HEK293 (cell line): ENCODE measurements at regions not wholly inside any gene's neighbourhood (a gene's known extent, or its start where the extent isn't known, plus 50 kb on each side); places are given as distances from the start of the nearest gene placed in this dataset.

Experiments used
- CTCF ChIA-PET: fragments of 350-600 bp; formaldehyde crosslinking; extraction: SDS; loops from one replicate; lab custom pipeline; 2021; ENCODE audit warnings: antibody characterized with exemption; lab: Yijun Ruan, JAX
- POLR2A ChIA-PET: fragments of 300-600 bp; formaldehyde crosslinking; extraction: SDS; loops from one replicate; lab custom pipeline; 2020; ENCODE audit warnings: antibody characterized with exemption, inconsistent platforms; lab: Yijun Ruan, JAX
- H3K27ac ChIP-seq: fragments of 200-500 bp; sonication (Bioruptor generic); 2 replicates; pipeline ENCODE4 v1.5.1; 2014; ENCODE audit warnings: low read depth, low read length, control low read depth, inconsistent platforms; ENCODE audit errors: extremely low read depth
- H3K36me3 ChIP-seq, 2 experiments: fragments of 200-500 bp in 1 of 2; sonication (Bioruptor generic) in 1 of 2; 1 replicate in 1 of 2; 2 replicates in 1 of 2; pipeline ENCODE4 v1.5.1; 2014 to 2017; ENCODE audit warnings: inconsistent platforms in 2 of 2, low read length in 2 of 2; ENCODE audit not compliant: control insufficient read depth in 2 of 2, insufficient read depth in 1 of 2
- H3K4me1 ChIP-seq: fragments of 200-500 bp; sonication (Bioruptor generic); 2 replicates; pipeline ENCODE4 v1.5.1; 2014; ENCODE audit warnings: mild to moderate bottlenecking, low read length, inconsistent platforms; ENCODE audit not compliant: control insufficient read depth, insufficient read depth
- H3K4me3 ChIP-seq: 2 replicates; pipeline ENCODE4 v1.5.1; 2011; ENCODE audit warnings: low read depth, mild to moderate bottlenecking, control low read depth, low read length, moderate library complexity
- H3K9me3 ChIP-seq: fragments of 200-500 bp; sonication (Bioruptor generic); 2 replicates; pipeline ENCODE4 v1.5.1; 2014; ENCODE audit warnings: low read depth, low read length, inconsistent platforms; ENCODE audit not compliant: control insufficient read depth, insufficient read depth
- GLI2 ChIP-seq: fragments of 450-650 bp; formaldehyde crosslinking; IDR thresholded peaks from 2 replicates; pipeline ENCODE4; 2017; ENCODE audit warnings: missing biosample characterization, missing genetic modification characterization, low read depth, borderline replicate concordance
- SETDB1 ChIP-seq: IDR thresholded peaks from one replicate; pipeline ENCODE4 v1.6.1; 2017; ENCODE audit warnings: mild to moderate bottlenecking, low read length, moderate library complexity, mixed read lengths; ENCODE audit not compliant: insufficient read length
- SP3 ChIP-seq: fragments of 450-650 bp; formaldehyde crosslinking; IDR thresholded peaks from 2 replicates; pipeline ENCODE4 v1.5.1; 2016; ENCODE audit warnings: missing biosample characterization, missing genetic modification characterization
- WT1 ChIP-seq: fragments of 450-650 bp; formaldehyde crosslinking; IDR thresholded peaks from 2 replicates; pipeline ENCODE4 v1.5.1; 2016; ENCODE audit warnings: missing biosample characterization, missing genetic modification characterization
- ZBTB7A ChIP-seq: fragments of 450-650 bp; formaldehyde crosslinking; IDR thresholded peaks from 2 replicates; pipeline ENCODE4 v1.5.1; 2016; ENCODE audit warnings: low read depth, missing biosample characterization, missing genetic modification characterization
- ZFHX2 ChIP-seq: fragments of 450-650 bp; formaldehyde crosslinking; conservative IDR thresholded peaks from 2 replicates; pipeline ENCODE4 v1.5.1; 2016; ENCODE audit warnings: missing biosample characterization, missing genetic modification characterization
- ZNF157 ChIP-seq: fragments of 450-650 bp; formaldehyde crosslinking; IDR thresholded peaks from 2 replicates; pipeline ENCODE4 v1.5.1; 2016; ENCODE audit warnings: missing biosample characterization, missing genetic modification characterization
- ZNF214 ChIP-seq: fragments of 450-650 bp; formaldehyde crosslinking; IDR thresholded peaks from 2 replicates; pipeline ENCODE4 v1.5.1; 2017; ENCODE audit warnings: missing biosample characterization, mild to moderate bottlenecking, missing genetic modification characterization, borderline replicate concordance
- ZNF24 ChIP-seq: fragments of 450-650 bp; formaldehyde crosslinking; IDR thresholded peaks from 2 replicates; pipeline ENCODE4 v1.5.1; 2016; ENCODE audit warnings: missing biosample characterization, missing genetic modification characterization
- ZNF302 ChIP-seq: fragments of 450-650 bp; formaldehyde crosslinking; IDR thresholded peaks from 2 replicates; pipeline ENCODE4 v1.5.1; 2016; ENCODE audit warnings: missing biosample characterization, missing genetic modification characterization, low read depth
- ZNF311 ChIP-seq: fragments of 450-650 bp; formaldehyde crosslinking; IDR thresholded peaks from 2 replicates; pipeline ENCODE4 v1.5.1; 2017; ENCODE audit warnings: missing biosample characterization, missing genetic modification characterization, borderline replicate concordance
- ZNF510 ChIP-seq: fragments of 450-650 bp; formaldehyde crosslinking; IDR thresholded peaks from 2 replicates; pipeline ENCODE4 v1.5.1; 2018; ENCODE audit warnings: mild to moderate bottlenecking, missing genetic modification characterization, missing biosample characterization; ENCODE audit not compliant: insufficient replicate concordance
- ZNF561 ChIP-seq: fragments of 450-650 bp; IDR thresholded peaks from 2 replicates; pipeline ENCODE4 v1.5.1; 2018; ENCODE audit warnings: missing biosample characterization, missing genetic modification characterization, borderline replicate concordance
- ZNF621 ChIP-seq: fragments of 450-650 bp; formaldehyde crosslinking; IDR thresholded peaks from 2 replicates; pipeline ENCODE4 v1.5.1; 2017; ENCODE audit warnings: missing biosample characterization, missing genetic modification characterization
- TF ChIP-seq, protein P1 (sequence below): IDR thresholded peaks from 2 replicates; pipeline ENCODE4 v1.6.1; 2011; ENCODE audit warnings: mild to moderate bottlenecking, low read depth, low read length, borderline replicate concordance
- TF ChIP-seq, protein P2 (sequence below): fragments of 450-650 bp; formaldehyde crosslinking; IDR thresholded peaks from 2 replicates; pipeline ENCODE4 v1.5.1; 2017; ENCODE audit warnings: missing biosample characterization, missing genetic modification characterization
- TF ChIP-seq, protein P3 (sequence below): fragments of 450-650 bp; formaldehyde crosslinking; IDR thresholded peaks from 2 replicates; pipeline ENCODE4 v1.5.1; 2016; ENCODE audit warnings: missing biosample characterization, missing genetic modification characterization, low read depth
- TF ChIP-seq, protein P4 (sequence below): fragments of 450-650 bp; IDR thresholded peaks from 2 replicates; pipeline ENCODE4 v1.5.1; 2018; ENCODE audit warnings: missing biosample characterization, missing genetic modification characterization
- TF ChIP-seq, protein P5 (sequence below): fragments of 450-650 bp; formaldehyde crosslinking; IDR thresholded peaks from 2 replicates; pipeline ENCODE4 v1.5.1; 2017; ENCODE audit warnings: missing biosample characterization, missing genetic modification characterization

DNA sequence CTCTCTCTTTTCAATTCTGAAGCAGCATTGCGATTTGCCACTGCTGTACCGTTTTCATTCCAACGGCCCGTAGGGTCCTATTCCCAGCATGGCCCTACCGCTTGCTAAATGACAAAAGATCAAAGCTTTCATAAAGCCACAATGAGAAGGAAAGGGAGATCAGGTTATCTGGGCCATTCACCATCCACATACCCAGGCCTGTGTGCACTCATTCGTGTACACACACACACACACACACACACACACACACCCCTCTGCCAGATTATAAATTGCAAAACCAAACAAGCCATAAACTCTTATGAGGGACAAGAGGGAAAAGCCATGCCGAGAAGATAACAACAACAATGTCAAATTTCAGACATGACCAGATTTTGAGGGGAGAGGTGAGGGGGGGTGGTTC, 282.3 kb downstream of the BCL11A start:
- H3K36me3 ChIP-seq, result no peaks in the 10 kb centered on the region
- no peak overlapping the region for H3K27ac ChIP-seq
- no peaks in the 10 kb centered on the region for H3K4me1 ChIP-seq
- no peaks in the 10 kb centered on the region for H3K9me3 ChIP-seq
- ChIA-PET POLR2A (no interaction called here), CTCF (interaction anchor here (1.3 kb wide), 1 partner anchor 29 kb away, joined by 3 read pairs; no protein-coding TSS in a partner anchor)
- H3K4me3 ChIP-seq, result no peak overlapping the region
- no peak for TF ChIP-seq ZNF311 (tag by site-specific recombination)
- TF ChIP-seq, protein P1, sequence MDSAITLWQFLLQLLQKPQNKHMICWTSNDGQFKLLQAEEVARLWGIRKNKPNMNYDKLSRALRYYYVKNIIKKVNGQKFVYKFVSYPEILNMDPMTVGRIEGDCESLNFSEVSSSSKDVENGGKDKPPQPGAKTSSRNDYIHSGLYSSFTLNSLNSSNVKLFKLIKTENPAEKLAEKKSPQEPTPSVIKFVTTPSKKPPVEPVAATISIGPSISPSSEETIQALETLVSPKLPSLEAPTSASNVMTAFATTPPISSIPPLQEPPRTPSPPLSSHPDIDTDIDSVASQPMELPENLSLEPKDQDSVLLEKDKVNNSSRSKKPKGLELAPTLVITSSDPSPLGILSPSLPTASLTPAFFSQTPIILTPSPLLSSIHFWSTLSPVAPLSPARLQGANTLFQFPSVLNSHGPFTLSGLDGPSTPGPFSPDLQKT, result no peak
- no peak for TF ChIP-seq ZNF24 (tag by site-specific recombination)
- TF ChIP-seq WT1, result no peak
- TF ChIP-seq ZNF302 (tag by site-specific recombination), result no peak
- no peak for TF ChIP-seq ZNF561 (tag by site-specific recombination)
- TF ChIP-seq, protein P2, sequence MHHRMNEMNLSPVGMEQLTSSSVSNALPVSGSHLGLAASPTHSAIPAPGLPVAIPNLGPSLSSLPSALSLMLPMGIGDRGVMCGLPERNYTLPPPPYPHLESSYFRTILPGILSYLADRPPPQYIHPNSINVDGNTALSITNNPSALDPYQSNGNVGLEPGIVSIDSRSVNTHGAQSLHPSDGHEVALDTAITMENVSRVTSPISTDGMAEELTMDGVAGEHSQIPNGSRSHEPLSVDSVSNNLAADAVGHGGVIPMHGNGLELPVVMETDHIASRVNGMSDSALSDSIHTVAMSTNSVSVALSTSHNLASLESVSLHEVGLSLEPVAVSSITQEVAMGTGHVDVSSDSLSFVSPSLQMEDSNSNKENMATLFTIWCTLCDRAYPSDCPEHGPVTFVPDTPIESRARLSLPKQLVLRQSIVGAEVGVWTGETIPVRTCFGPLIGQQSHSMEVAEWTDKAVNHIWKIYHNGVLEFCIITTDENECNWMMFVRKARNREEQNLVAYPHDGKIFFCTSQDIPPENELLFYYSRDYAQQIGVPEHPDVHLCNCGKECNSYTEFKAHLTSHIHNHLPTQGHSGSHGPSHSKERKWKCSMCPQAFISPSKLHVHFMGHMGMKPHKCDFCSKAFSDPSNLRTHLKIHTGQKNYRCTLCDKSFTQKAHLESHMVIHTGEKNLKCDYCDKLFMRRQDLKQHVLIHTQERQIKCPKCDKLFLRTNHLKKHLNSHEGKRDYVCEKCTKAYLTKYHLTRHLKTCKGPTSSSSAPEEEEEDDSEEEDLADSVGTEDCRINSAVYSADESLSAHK (tag by site-specific recombination), result no peak
- no peak for TF ChIP-seq ZFHX2 (tag by site-specific recombination)
- TF ChIP-seq ZNF510, result no peak
- TF ChIP-seq ZBTB7A (tag by site-specific recombination), result no peak
- no peak for TF ChIP-seq SETDB1
- TF ChIP-seq ZNF157, result no peak
- TF ChIP-seq, protein P3, sequence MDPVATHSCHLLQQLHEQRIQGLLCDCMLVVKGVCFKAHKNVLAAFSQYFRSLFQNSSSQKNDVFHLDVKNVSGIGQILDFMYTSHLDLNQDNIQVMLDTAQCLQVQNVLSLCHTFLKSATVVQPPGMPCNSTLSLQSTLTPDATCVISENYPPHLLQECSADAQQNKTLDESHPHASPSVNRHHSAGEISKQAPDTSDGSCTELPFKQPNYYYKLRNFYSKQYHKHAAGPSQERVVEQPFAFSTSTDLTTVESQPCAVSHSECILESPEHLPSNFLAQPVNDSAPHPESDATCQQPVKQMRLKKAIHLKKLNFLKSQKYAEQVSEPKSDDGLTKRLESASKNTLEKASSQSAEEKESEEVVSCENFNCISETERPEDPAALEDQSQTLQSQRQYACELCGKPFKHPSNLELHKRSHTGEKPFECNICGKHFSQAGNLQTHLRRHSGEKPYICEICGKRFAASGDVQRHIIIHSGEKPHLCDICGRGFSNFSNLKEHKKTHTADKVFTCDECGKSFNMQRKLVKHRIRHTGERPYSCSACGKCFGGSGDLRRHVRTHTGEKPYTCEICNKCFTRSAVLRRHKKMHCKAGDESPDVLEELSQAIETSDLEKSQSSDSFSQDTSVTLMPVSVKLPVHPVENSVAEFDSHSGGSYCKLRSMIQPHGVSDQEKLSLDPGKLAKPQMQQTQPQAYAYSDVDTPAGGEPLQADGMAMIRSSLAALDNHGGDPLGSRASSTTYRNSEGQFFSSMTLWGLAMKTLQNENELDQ (tag by site-specific recombination), result no peak
- TF ChIP-seq, protein P4, sequence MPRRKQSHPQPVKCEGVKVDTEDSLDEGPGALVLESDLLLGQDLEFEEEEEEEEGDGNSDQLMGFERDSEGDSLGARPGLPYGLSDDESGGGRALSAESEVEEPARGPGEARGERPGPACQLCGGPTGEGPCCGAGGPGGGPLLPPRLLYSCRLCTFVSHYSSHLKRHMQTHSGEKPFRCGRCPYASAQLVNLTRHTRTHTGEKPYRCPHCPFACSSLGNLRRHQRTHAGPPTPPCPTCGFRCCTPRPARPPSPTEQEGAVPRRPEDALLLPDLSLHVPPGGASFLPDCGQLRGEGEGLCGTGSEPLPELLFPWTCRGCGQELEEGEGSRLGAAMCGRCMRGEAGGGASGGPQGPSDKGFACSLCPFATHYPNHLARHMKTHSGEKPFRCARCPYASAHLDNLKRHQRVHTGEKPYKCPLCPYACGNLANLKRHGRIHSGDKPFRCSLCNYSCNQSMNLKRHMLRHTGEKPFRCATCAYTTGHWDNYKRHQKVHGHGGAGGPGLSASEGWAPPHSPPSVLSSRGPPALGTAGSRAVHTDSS, result no peak
- TF ChIP-seq, protein P5, sequence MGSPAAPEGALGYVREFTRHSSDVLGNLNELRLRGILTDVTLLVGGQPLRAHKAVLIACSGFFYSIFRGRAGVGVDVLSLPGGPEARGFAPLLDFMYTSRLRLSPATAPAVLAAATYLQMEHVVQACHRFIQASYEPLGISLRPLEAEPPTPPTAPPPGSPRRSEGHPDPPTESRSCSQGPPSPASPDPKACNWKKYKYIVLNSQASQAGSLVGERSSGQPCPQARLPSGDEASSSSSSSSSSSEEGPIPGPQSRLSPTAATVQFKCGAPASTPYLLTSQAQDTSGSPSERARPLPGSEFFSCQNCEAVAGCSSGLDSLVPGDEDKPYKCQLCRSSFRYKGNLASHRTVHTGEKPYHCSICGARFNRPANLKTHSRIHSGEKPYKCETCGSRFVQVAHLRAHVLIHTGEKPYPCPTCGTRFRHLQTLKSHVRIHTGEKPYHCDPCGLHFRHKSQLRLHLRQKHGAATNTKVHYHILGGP, result no peak
- TF ChIP-seq ZNF214 (tag by site-specific recombination), result no peak
- TF ChIP-seq GLI2 (tag by site-specific recombination), result no peak
- TF ChIP-seq ZNF621 (tag by site-specific recombination), result no peak
- no peak for TF ChIP-seq SP3
